Endothelial cell of umbilical vein (primary cell): ENCODE measurements at regions not wholly inside any gene's neighbourhood (a gene's known extent, or its start where the extent isn't known, plus 50 kb on each side); places are given as distances from the start of the nearest gene placed in this dataset.

Experiments used
- BruUV-seq: library from RNA; stranded (reverse); fragments of 400-500 nt; replicated peaks from 2 replicates; lab custom pipeline; 2021; lab: Mats Ljungman, UMichigan
- CTCF ChIA-PET: fragments of 300-600, 350-600 bp; sonication (Branson Sonifier 250); formaldehyde crosslinking; loops from one replicate; lab custom pipeline; 2021; ENCODE audit warnings: antibody characterized with exemption, inconsistent platforms; lab: Charles Lee
- POLR2A ChIA-PET: fragments of 300-600, 350-600 bp; sonication (Branson Sonifier 250); formaldehyde crosslinking; loops from one replicate; lab custom pipeline; 2021; ENCODE audit warnings: antibody characterized with exemption, inconsistent platforms; lab: Charles Lee
- DNase-seq: peaks from one replicate; pipeline ENCODE4 v3.0.0-alpha.2; 2011; ENCODE audit warnings: low read depth, low spot score
- FAIRE-seq: peaks from 2 replicates; lab custom pipeline; 2011; peaks lifted over from hg19 to GRCh38; lab: Jason Lieb, UNC
- H2AFZ ChIP-seq: 2 replicates; pipeline ENCODE4 v1.6.0; 2012; ENCODE audit warnings: low read depth, low read length, control low read depth, inconsistent platforms
- H3K27ac ChIP-seq: 2 replicates; pipeline ENCODE4 v1.5.1; 2011; ENCODE audit warnings: low read depth, mild to moderate bottlenecking, control low read depth, low read length, moderate library complexity; ENCODE audit not compliant: insufficient read depth
- H3K27me3 ChIP-seq, 2 experiments: 2 replicates each; pipeline versions ENCODE4 v1.6.0 to v1.6.1; 2011; ENCODE audit warnings: low read length in 2 of 2, mixed read lengths in 1 of 2; ENCODE audit not compliant: control insufficient read depth in 2 of 2, insufficient read depth in 2 of 2
- H3K36me3 ChIP-seq, 2 experiments: 2 replicates in 1 of 2; 3 replicates in 1 of 2; pipeline ENCODE4 v1.5.1; 2011; ENCODE audit warnings: low read length in 2 of 2, mild to moderate bottlenecking in 1 of 2, moderate library complexity in 1 of 2; ENCODE audit not compliant: control insufficient read depth in 2 of 2, insufficient read depth in 2 of 2; ENCODE audit errors: extremely low read depth in 1 of 2
- H3K4me1 ChIP-seq: 3 replicates; pipeline ENCODE4 v1.5.1; 2011; ENCODE audit warnings: mild to moderate bottlenecking, low read length; ENCODE audit not compliant: control insufficient read depth, insufficient read depth; ENCODE audit errors: extremely low read depth
- H3K4me2 ChIP-seq: 2 replicates; pipeline ENCODE4 v1.6.1; 2011; ENCODE audit warnings: low read length, control low read depth, mixed read lengths; ENCODE audit not compliant: insufficient read depth
- H3K4me3 ChIP-seq, 3 experiments: fragments of 200-600 bp in 1 of 3; sonication (generic), shearing (Covaris generic) in 1 of 3; replicated peaks in 1 of 3; 2 replicates each; pipeline ENCODE4 v1.5.1; 2011 to 2016; ENCODE audit warnings: control low read depth in 3 of 3, low read length in 3 of 3, mild to moderate bottlenecking in 2 of 3, inconsistent platforms in 1 of 3, low read depth in 1 of 3, moderate library complexity in 1 of 3; ENCODE audit not compliant: insufficient read depth in 1 of 3
- H3K79me2 ChIP-seq: 2 replicates; pipeline ENCODE4 v1.6.0; 2012; ENCODE audit warnings: low read length, inconsistent platforms; ENCODE audit not compliant: control insufficient read depth, insufficient read depth
- H3K9ac ChIP-seq: replicated peaks from 2 replicates; pipeline ENCODE3; 2011; ENCODE audit warnings: low read length, control low read depth; ENCODE audit not compliant: insufficient read depth; ENCODE audit errors: extremely low read depth
- H3K9me1 ChIP-seq: replicated peaks from 3 replicates; pipeline ENCODE4 v1.6.0; 2011; ENCODE audit warnings: mild to moderate bottlenecking, low read length; ENCODE audit not compliant: control insufficient read depth, insufficient read depth; ENCODE audit errors: extremely low read depth
- H3K9me3 ChIP-seq: replicated peaks from 2 replicates; pipeline ENCODE4 v1.5.1; 2012; ENCODE audit warnings: low read length, inconsistent platforms; ENCODE audit not compliant: control insufficient read depth, insufficient read depth
- H4K20me1 ChIP-seq: replicated peaks from 2 replicates; pipeline ENCODE3; 2011; ENCODE audit warnings: mild to moderate bottlenecking, low read length; ENCODE audit not compliant: control insufficient read depth, insufficient read depth; ENCODE audit errors: extremely low read depth
- CTCF ChIP-seq, 2 donors: IDR thresholded peaks; 1 replicate in 1 of 2; 2 replicates in 1 of 2; pipeline ENCODE4 v1.5.1; 2011; ENCODE audit warnings: low read length in 2 of 2, mild to moderate bottlenecking in 2 of 2, moderate library complexity in 2 of 2, control low read depth in 1 of 2, inconsistent platforms in 1 of 2, low read depth in 1 of 2; ENCODE audit not compliant: insufficient read depth in 1 of 2; ENCODE audit errors: extremely low read depth in 1 of 2
- EZH2 ChIP-seq: IDR thresholded peaks from 2 replicates; pipeline ENCODE4 v1.6.1; 2012; ENCODE audit warnings: borderline replicate concordance, low read depth, mild to moderate bottlenecking, moderate library complexity, low read length, inconsistent platforms; ENCODE audit not compliant: severe bottlenecking
- FOS ChIP-seq: IDR thresholded peaks from 2 replicates; pipeline ENCODE4 v1.6.1; 2011; ENCODE audit warnings: mild to moderate bottlenecking, low read length, moderate library complexity, borderline replicate concordance; ENCODE audit not compliant: insufficient read depth
- GATA2 ChIP-seq: IDR thresholded peaks from 2 replicates; pipeline ENCODE4 v1.7.0; 2011; ENCODE audit warnings: low read depth, mild to moderate bottlenecking, moderate library complexity, mixed read lengths, low read length; ENCODE audit not compliant: insufficient read length, insufficient read depth
- JUN ChIP-seq: IDR thresholded peaks from 2 replicates; pipeline ENCODE4 v1.6.1; 2011; ENCODE audit warnings: borderline replicate concordance, low read depth; ENCODE audit not compliant: insufficient read length, insufficient read depth
- MAX ChIP-seq: IDR thresholded peaks from 2 replicates; pipeline ENCODE4 v1.6.1; 2011; ENCODE audit not compliant: insufficient read depth, insufficient read length
- MYC ChIP-seq: IDR thresholded peaks from one replicate; pipeline ENCODE4 v1.6.1; 2011; ENCODE audit warnings: mild to moderate bottlenecking, low read depth, low read length
- POLR2A ChIP-seq: IDR thresholded peaks from 2 replicates; pipeline ENCODE4 v1.6.1; 2012; ENCODE audit warnings: low read depth, mild to moderate bottlenecking, control low read depth, low read length
- POLR2AphosphoS5 ChIP-seq: IDR thresholded peaks from 2 replicates; pipeline ENCODE4 v1.6.1; 2012; ENCODE audit warnings: low read depth, mild to moderate bottlenecking, control low read depth, low read length, moderate library complexity; ENCODE audit not compliant: insufficient read depth
- dilution Hi-C: fragments of 300-500 bp; cut with MboI; formaldehyde crosslinking; loops from one replicate; pipeline ENCODE4 v1.15.0; 2019; ENCODE audit warnings: low sequenced_read_pairs; ENCODE audit not compliant: extremely low pct_ligation_motif_present
- intact Hi-C: fragments of 100-400 bp; cut with micrococcal nuclease; formaldehyde crosslinking; loops from one replicate; pipeline ENCODE4 v1.10.0; 2022

GRCh38 chr2:85959826-85960225, 71.0 kb upstream of the ST3GAL5 start:
- FAIRE-seq: no peak
- CTCF ChIA-PET: interaction anchor here (0.9 to 1.7 kb wide), 6 partner anchors 10 to 322 kb away, joined by 3 to 6 read pairs (median 4); no protein-coding TSS in a partner anchor

More at GRCh38 chr2:85959826-85960225, 71.0 kb upstream of the ST3GAL5 start:
- no peak for DNase-seq
- H3K4me1 ChIP-seq: no peaks in the 10 kb centered on the region
- no peak overlapping the region for H3K4me2 ChIP-seq
- dilution Hi-C loops: no loop called here
- H3K27me3 ChIP-seq: peaks cover 0 to 2% of the 10 kb centered on the region in 2 experiments
- H3K79me2 ChIP-seq: no peaks in the 10 kb centered on the region
- no peak overlapping the region for H2AFZ ChIP-seq
- H3K36me3 ChIP-seq: no peaks in the 10 kb centered on the region
- H3K9me3 ChIP-seq: no peaks in the 10 kb centered on the region
- intact Hi-C loops: no loop called here
- no TSS peak for BruUV-seq
- no peaks in the 10 kb centered on the region for H3K9me1 ChIP-seq
- POLR2A ChIA-PET: no interaction called here
- TF ChIP-seq JUN (no peak), MAX (no peak), POLR2AphosphoS5 (no peak), EZH2 (no peak), POLR2A (no peak), GATA2 (no peak), FOS (no peak), MYC (no peak), CTCF (IDR thresholded peaks at IDR 0.05; ENCODE audit: extremely low read depth in 1 of 2, insufficient read depth in 1 of 2, low read depth in 1 of 2, low read length in 2 of 2) (no peak)
- no peak overlapping the region for H3K27ac ChIP-seq
- H3K4me3 ChIP-seq: no peak overlapping the region
- H4K20me1 ChIP-seq: no peaks in the 10 kb centered on the region
- no peak overlapping the region for H3K9ac ChIP-seq
